GM12892 (cell line): ENCODE measurements at regions not wholly inside any gene's neighbourhood (a gene's known extent, or its start where the extent isn't known, plus 50 kb on each side); places are given as distances from the start of the nearest gene placed in this dataset.

Experiments used
- POLR2A ChIP-seq: IDR thresholded peaks from 2 replicates; pipeline ENCODE4 v1.6.1; 2011; ENCODE audit warnings: low read depth, low read length, control low read depth
- POLR2AphosphoS5 ChIP-seq: IDR thresholded peaks from 2 replicates; pipeline ENCODE4 v1.6.1; 2011; ENCODE audit warnings: low read depth, low read length, control low read depth
- TAF1 ChIP-seq: IDR thresholded peaks from 2 replicates; pipeline ENCODE4 v1.6.1; 2011; ENCODE audit warnings: low read depth, mild to moderate bottlenecking, control low read depth, low read length, borderline replicate concordance

DNA sequence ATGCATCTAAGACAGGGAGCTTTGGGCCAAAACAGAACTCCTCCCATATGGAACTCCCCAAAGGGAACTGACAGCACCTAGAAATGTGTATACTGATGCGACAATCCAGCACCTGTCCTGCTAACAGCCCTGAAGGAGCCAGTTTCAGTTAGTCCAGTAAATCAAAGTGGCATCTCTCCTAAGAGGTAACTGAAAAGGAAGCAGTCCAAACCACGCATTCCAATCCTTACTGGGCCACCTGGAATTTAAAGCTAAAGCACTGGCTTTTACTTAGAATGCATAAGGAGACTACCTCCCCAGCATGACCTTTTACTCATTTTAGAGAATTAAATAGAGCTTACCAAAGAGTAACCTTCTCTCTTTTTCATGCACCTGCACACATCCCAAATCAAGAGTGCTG, 586.8 kb upstream of the PITX2 start:
- TF ChIP-seq POLR2A, result no peak
- TF ChIP-seq POLR2AphosphoS5, result no peak
- TF ChIP-seq TAF1, result no peak
